K562 (cell line): ENCODE measurements at regions not wholly inside any gene's neighbourhood (a gene's known extent, or its start where the extent isn't known, plus 50 kb on each side); places are given as distances from the start of the nearest gene placed in this dataset.

ENCODE experiments used
- ATAC-seq: fragments of 200-7000 bp; cut with Tn5 transposase; 3 replicates; pipeline ENCODE4 v1.9.1; 2020; ENCODE audit warnings: moderate library complexity
- BruUV-seq: library from RNA; stranded (reverse); fragments of 400-500 nt; replicated peaks from 2 replicates; lab custom pipeline; 2021; lab: Mats Ljungman, UMichigan
- CTCF ChIA-PET: fragments of 300-600 bp; formaldehyde crosslinking; extraction: SDS; loops from one replicate; lab custom pipeline; 2021; ENCODE audit warnings: low intra/inter-chr PET ratio; lab: Yijun Ruan, JAX
- POLR2A ChIA-PET: fragments of 300-600, 350-650 bp; sonication (Branson Sonifier 250); formaldehyde crosslinking; extraction: SDS; loops from one replicate; lab custom pipeline; 2021; ENCODE audit warnings: antibody characterized with exemption, inconsistent platforms; lab: Yijun Ruan, JAX
- DNase-seq, 4 experiments: peaks; one replicate each; pipeline versions ENCODE4 v3.0.0 to v3.0.0-alpha.2; 2011 to 2018; ENCODE audit warnings: low spot score in 3 of 4, mixed read lengths in 3 of 4; ENCODE audit errors: extremely low read depth in 1 of 4
- FAIRE-seq: peaks from 2 replicates; lab custom pipeline; 2011; peaks lifted over from hg19 to GRCh38; lab: Jason Lieb, UNC
- H2AFZ ChIP-seq: 2 replicates; pipeline ENCODE4 v1.6.0; 2011; ENCODE audit warnings: low read depth, low read length, control low read depth, inconsistent platforms
- H3K27ac ChIP-seq: fragments of 200-600 bp; 3 replicates; pipeline ENCODE4 v1.8.0; 2011; ENCODE audit warnings: low read depth, mild to moderate bottlenecking, control low read depth, inconsistent platforms, low read length, moderate library complexity, mixed read lengths; ENCODE audit errors: extremely low read depth
- H3K27me3 ChIP-seq, 2 experiments: fragments of 300-600 bp in 1 of 2; 2 replicates in 1 of 2; 3 replicates in 1 of 2; pipeline versions ENCODE4 v1.6.0 to v1.8.0; 2011; ENCODE audit warnings: inconsistent platforms in 2 of 2, low read length in 2 of 2, mild to moderate bottlenecking in 1 of 2, mixed read lengths in 1 of 2, moderate library complexity in 1 of 2; ENCODE audit not compliant: control insufficient read depth in 2 of 2, insufficient read depth in 2 of 2
- H3K36me3 ChIP-seq: fragments of 300-600 bp; 3 replicates; pipeline ENCODE4 v1.8.0; 2011; ENCODE audit warnings: mild to moderate bottlenecking, low read length, inconsistent platforms; ENCODE audit not compliant: control insufficient read depth, insufficient read depth
- H3K4me1 ChIP-seq, 2 experiments: fragments of 200-600 bp in 1 of 2; replicated peaks in 1 of 2; 2 replicates in 1 of 2; 3 replicates in 1 of 2; pipeline versions ENCODE4 v1.5.1 to v1.8.0; 2011; ENCODE audit warnings: inconsistent platforms in 2 of 2, low read length in 2 of 2, mild to moderate bottlenecking in 1 of 2, mixed read lengths in 1 of 2, moderate library complexity in 1 of 2; ENCODE audit not compliant: control insufficient read depth in 2 of 2, insufficient read depth in 2 of 2
- H3K4me2 ChIP-seq: 2 replicates; pipeline ENCODE4 v1.6.1; 2011; ENCODE audit warnings: low read length, control low read depth, inconsistent platforms, mixed read lengths; ENCODE audit not compliant: insufficient read depth
- H3K4me3 ChIP-seq: fragments of 200-600 bp; sonication (generic), shearing (Covaris generic); 2 replicates; pipeline ENCODE4 v1.5.1; 2016; ENCODE audit warnings: control low read depth, inconsistent platforms
- H3K79me2 ChIP-seq: fragments of 200-600 bp; 3 replicates; pipeline ENCODE4 v1.8.0; 2011; ENCODE audit warnings: low read length, inconsistent platforms; ENCODE audit not compliant: control insufficient read depth, insufficient read depth
- H3K9ac ChIP-seq, 2 experiments: 2 replicates each; pipeline versions ENCODE4 v1.6.0 to v1.6.1; 2011; ENCODE audit warnings: low read depth in 2 of 2, low read length in 2 of 2, control low read depth in 1 of 2, inconsistent platforms in 1 of 2, mild to moderate bottlenecking in 1 of 2, mixed read lengths in 1 of 2; ENCODE audit not compliant: insufficient read depth in 1 of 2
- H3K9me1 ChIP-seq: one replicate; pipeline ENCODE4 v1.6.0; 2011; ENCODE audit warnings: inconsistent platforms, mild to moderate bottlenecking, low read length, moderate library complexity; ENCODE audit not compliant: control insufficient read depth, insufficient read depth
- H3K9me3 ChIP-seq: replicated peaks from 2 replicates; pipeline ENCODE4 v1.5.1; 2011; ENCODE audit warnings: low read depth, low read length, inconsistent platforms; ENCODE audit not compliant: control insufficient read depth, insufficient read depth
- H4K20me1 ChIP-seq: replicated peaks from 2 replicates; pipeline ENCODE4 v1.6.1; 2011; ENCODE audit warnings: low read length, inconsistent platforms, mixed read lengths; ENCODE audit not compliant: control insufficient read depth, insufficient read depth
- PKNOX1 ChIP-seq: fragments of 450-650 bp; IDR thresholded peaks from 2 replicates; pipeline ENCODE4 v1.6.1; 2016
- SRF ChIP-seq, 2 experiments: fragments of 250-450, 450-650 bp in 1 of 2; sonication (Bioruptor Pico) in 1 of 2; sonication (generic) in 1 of 2; formaldehyde crosslinking; IDR thresholded peaks; 2 replicates each; pipeline versions ENCODE4 v1.5.0 to v1.5.1; 2020 to 2022; ENCODE audit warnings: mild to moderate bottlenecking in 1 of 2, missing genetic modification reagents in 1 of 2
- THRB ChIP-seq: fragments of 450-650 bp; formaldehyde crosslinking; conservative IDR thresholded peaks from 2 replicates; pipeline ENCODE4 v1.4.0; 2022; ENCODE audit warnings: mild to moderate bottlenecking, missing genetic modification characterization
- WGBS: fragments of 100-300 bp; shearing (Covaris generic); methylation state at CpG from one replicate; pipeline ENCODE4 v1.1.6; 2016; ENCODE audit warnings: low coverage, mixed read lengths; ENCODE audit not compliant: insufficient coverage; ENCODE audit errors: missing lambda C conversion rate; 5-methylcytosine and 5-hydroxymethylcytosine counted together
- in situ Hi-C: fragments of 300-500 bp; cut with MboI; formaldehyde crosslinking; loops from 4 replicates; pipeline ENCODE4 v1.15.0; 2018; ENCODE audit warnings: inconsistent platforms, mixed read lengths
- intact Hi-C: fragments of 100-400 bp; cut with micrococcal nuclease; formaldehyde crosslinking; loops from 2 replicates; pipeline ENCODE4 v1.14.2; 2022

- TF ChIP-seq THRB (CRISPR knock-in tag), result no peak
These were observed 1068.5 kb downstream of the BRD1 start (continued) for GRCh38 chr22:48758881-48759875.

- H2AFZ ChIP-seq, result no peak overlapping the region
- no TSS peak for BruUV-seq
- intact Hi-C loops, result no loop called here
- H3K4me3 ChIP-seq, result no peak overlapping the region
- DNase-seq, result no peak
- no peaks in the 10 kb centered on the region for H3K79me2 ChIP-seq
- no peak for FAIRE-seq
- no peaks in the 10 kb centered on the region for H4K20me1 ChIP-seq
- H3K4me2 ChIP-seq, result no peak overlapping the region
- H3K27ac ChIP-seq, result no peak overlapping the region
- WGBS, result 1% methylated on average over 17 of the region's 17 CpGs
- H3K4me1 ChIP-seq, result no peaks in the 10 kb centered on the region
- no peaks in the 10 kb centered on the region for H3K9me3 ChIP-seq
- TF ChIP-seq SRF (CRISPR knock-in tag; IDR thresholded peaks at IDR 0.05) (no peak), PKNOX1 (peak; percentile 46; the same call in 1 of the 2 replicates)
- no peaks in the 10 kb centered on the region for H3K9me1 ChIP-seq
- ATAC-seq, result no peak
- ChIA-PET CTCF (no interaction called here), POLR2A (no interaction called here)
- H3K27me3 ChIP-seq, result peaks cover 0 to 4% of the 10 kb centered on the region in 2 experiments; a peak in 1 of 5 replicates
- H3K36me3 ChIP-seq, result no peaks in the 10 kb centered on the region
- in situ Hi-C loops, result no loop called here
- no peak overlapping the region for H3K9ac ChIP-seq
These were observed 1069.6 kb downstream of the BRD1 start for GRCh38 chr22:48757985-48758561.
